ENCODE measurements at regions not wholly inside any gene's neighbourhood (a gene's known extent, or its start where the extent isn't known, plus 50 kb on each side); places are given as distances from the start of the nearest gene placed in this dataset.

DNA sequence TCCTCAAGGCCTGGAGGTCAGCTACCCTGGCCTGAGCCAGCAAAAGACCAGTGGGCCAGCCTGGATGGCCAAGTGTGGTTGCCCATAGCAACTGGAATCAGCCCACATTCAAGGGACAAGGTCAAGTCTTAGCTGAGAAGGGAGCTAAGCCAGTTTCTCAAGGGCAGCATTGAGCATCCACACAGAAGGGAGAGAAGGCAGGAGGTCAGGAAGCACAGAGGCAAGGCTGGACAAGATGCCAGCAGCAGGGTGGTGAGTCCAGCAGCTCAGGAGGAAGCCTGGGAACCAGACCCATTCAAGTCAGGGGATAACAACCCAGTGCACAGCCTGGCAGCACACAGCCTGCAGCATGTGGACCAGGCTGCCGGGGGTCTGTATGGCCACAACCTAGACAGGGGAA lies 54.0 kb upstream of the ZMIZ1 start:
- DNase-seq (ENCODE audit: low spot score in 2 of 2), result no peak
- no peaks in the 10 kb centered on the region for H3K36me3 ChIP-seq (replicated peaks)
- H3K4me3 ChIP-seq, result no peak overlapping the region
- H3K4me1 ChIP-seq, result no peaks in the 10 kb centered on the region
- no peaks in the 10 kb centered on the region for H3K27me3 ChIP-seq (ENCODE audit: low read depth)
- in situ Hi-C loops (cut with MboI; ENCODE audit: low sequenced_read_pairs), result no loop called here
- H3K9me3 ChIP-seq, result no peaks in the 10 kb centered on the region

DNA sequence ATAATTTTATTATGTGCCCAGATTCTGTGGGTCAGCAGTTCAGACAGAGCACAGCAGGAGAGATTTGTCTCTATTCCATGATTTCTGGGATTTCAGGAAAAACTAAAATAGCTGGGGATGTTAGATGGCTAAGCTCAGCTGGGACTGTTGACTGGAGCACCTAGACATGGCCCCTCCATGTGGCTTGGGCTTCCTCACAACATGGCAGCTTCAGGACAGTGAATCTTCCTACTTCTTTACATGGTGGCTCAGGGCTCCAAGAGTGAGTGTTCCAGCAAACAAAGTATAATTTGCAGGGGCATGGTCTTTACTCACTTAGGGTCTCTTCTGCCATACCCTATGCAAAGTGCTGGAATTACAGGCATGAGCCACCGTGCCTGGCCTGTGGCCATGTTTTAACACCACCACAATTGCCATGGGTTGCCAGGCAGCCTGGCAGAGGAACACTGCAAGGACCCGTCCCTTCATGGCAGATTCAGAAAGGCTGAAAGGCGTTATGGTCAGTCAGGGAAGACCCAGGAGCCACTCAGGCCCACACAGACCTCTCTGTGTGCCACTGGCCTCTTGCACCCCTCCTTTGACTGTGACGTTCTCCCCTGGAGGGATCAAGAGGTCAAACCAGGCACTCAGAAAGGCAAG lies 50.8 kb upstream of the ZMIZ1 start:
- in situ Hi-C loops (cut with MboI; ENCODE audit: low sequenced_read_pairs), result no loop called here
- Histone ChIP-seq H3K4me1 (no peaks in the 10 kb centered on the region), H3K27me3 (ENCODE audit: low read depth) (no peaks in the 10 kb centered on the region), H3K9me3 (no peaks in the 10 kb centered on the region), H3K4me3 (no peak overlapping the region), H3K36me3 (replicated peaks) (no peaks in the 10 kb centered on the region)
- no peak for DNase-seq (ENCODE audit: low spot score in 2 of 2)

DNA sequence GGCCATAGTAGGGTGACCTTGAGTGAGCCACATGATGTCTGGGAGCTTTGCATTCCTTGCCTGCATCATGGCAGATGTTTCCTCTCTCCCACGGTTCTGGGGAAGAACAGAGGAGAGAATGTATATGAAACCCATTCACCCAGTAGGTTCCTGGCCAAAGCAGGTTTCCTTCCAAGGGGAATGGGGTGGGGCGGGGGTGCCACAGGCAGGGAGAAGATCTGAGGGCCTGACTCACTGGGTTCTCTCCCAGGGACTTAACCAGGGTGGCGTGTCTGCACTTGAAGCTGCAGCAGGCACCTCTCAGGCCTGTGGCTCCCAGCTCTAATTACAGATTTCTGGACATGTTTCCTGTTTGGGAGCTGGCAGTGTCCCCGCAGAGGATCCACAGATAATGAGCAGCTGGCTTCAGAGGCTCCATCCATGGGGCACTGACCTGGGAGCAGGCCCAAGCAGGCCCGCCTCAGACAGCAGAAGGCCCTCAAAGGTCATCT lies 50.2 kb upstream of the ZMIZ1 start:
- Histone ChIP-seq H3K27me3 (ENCODE audit: low read depth) (no peaks in the 10 kb centered on the region), H3K4me1 (no peaks in the 10 kb centered on the region), H3K9me3 (no peaks in the 10 kb centered on the region), H3K4me3 (no peak overlapping the region), H3K36me3 (replicated peaks) (no peaks in the 10 kb centered on the region)
- in situ Hi-C loops (cut with MboI; ENCODE audit: low sequenced_read_pairs), result no loop called here
- no peak for DNase-seq (ENCODE audit: low spot score in 2 of 2)

All from HAP-1 (cell line).